ENCODE measurements at regions not wholly inside any gene's neighbourhood (a gene's known extent, or its start where the extent isn't known, plus 50 kb on each side); places are given as distances from the start of the nearest gene placed in this dataset.

GRCh38 chr2:175310813-175311504 is 129.4 kb upstream of the ATP5MC3 start:
- peaks cover 14% of the 10 kb centered on the region for H3K27me3 ChIP-seq (ENCODE audit: control insufficient read depth, insufficient read depth, low read length)
- H3K4me3 ChIP-seq (ENCODE audit: low read length): no peak overlapping the region
- H3K4me1 ChIP-seq (ENCODE audit: control insufficient read depth, insufficient read depth, low read length): no peaks in the 10 kb centered on the region
- no peaks in the 10 kb centered on the region for H3K36me3 ChIP-seq (ENCODE audit: insufficient read depth, low read length)
- no peak overlapping the region for H3K9ac ChIP-seq (ENCODE audit: low read depth, low read length)
- no peak overlapping the region for H3K4me2 ChIP-seq (ENCODE audit: low read length)
- H3K9me3 ChIP-seq (replicated peaks; ENCODE audit: low read length): no peaks in the 10 kb centered on the region

- Histone ChIP-seq H3K27me3 (ENCODE audit: control insufficient read depth, insufficient read depth, low read length) (peaks cover 14% of the 10 kb centered on the region), H3K9me3 (replicated peaks; ENCODE audit: low read length) (no peaks in the 10 kb centered on the region), H3K4me2 (ENCODE audit: low read length) (no peak overlapping the region), H3K4me3 (ENCODE audit: low read length) (no peak overlapping the region), H3K36me3 (ENCODE audit: insufficient read depth, low read length) (no peaks in the 10 kb centered on the region), H3K4me1 (ENCODE audit: control insufficient read depth, insufficient read depth, low read length) (no peaks in the 10 kb centered on the region), H3K9ac (ENCODE audit: low read depth, low read length) (no peak overlapping the region)
These were observed 128.3 kb upstream of the ATP5MC3 start for GRCh38 chr2:175309799-175310198.

- Histone ChIP-seq H3K36me3 (ENCODE audit: insufficient read depth, low read length) (no peaks in the 10 kb centered on the region), H3K9ac (ENCODE audit: low read depth, low read length) (no peak overlapping the region), H3K4me3 (ENCODE audit: low read length) (no peak overlapping the region), H3K9me3 (replicated peaks; ENCODE audit: low read length) (no peaks in the 10 kb centered on the region), H3K4me2 (ENCODE audit: low read length) (no peak overlapping the region), H3K4me1 (ENCODE audit: control insufficient read depth, insufficient read depth, low read length) (no peaks in the 10 kb centered on the region), H3K27me3 (ENCODE audit: control insufficient read depth, insufficient read depth, low read length) (peaks cover 12% of the 10 kb centered on the region)
These were observed 126.5 kb upstream of the ATP5MC3 start for GRCh38 chr2:175308005-175308404.

- H3K4me1 ChIP-seq (ENCODE audit: control insufficient read depth, insufficient read depth, low read length): no peaks in the 10 kb centered on the region
- no peaks in the 10 kb centered on the region for H3K9me3 ChIP-seq (replicated peaks; ENCODE audit: low read length)
- H3K27me3 ChIP-seq (ENCODE audit: control insufficient read depth, insufficient read depth, low read length): peaks cover 11% of the 10 kb centered on the region
- H3K36me3 ChIP-seq (ENCODE audit: insufficient read depth, low read length): no peaks in the 10 kb centered on the region
- no peak overlapping the region for H3K4me3 ChIP-seq (ENCODE audit: low read length)
- H3K4me2 ChIP-seq (ENCODE audit: low read length): no peak overlapping the region
- no peak overlapping the region for H3K9ac ChIP-seq (ENCODE audit: low read depth, low read length)
These were observed 123.0 kb upstream of the ATP5MC3 start for GRCh38 chr2:175304541-175304940.

GRCh38 chr2:175293776-175294175 is 112.3 kb upstream of the ATP5MC3 start:
- no peak overlapping the region for H3K9ac ChIP-seq (ENCODE audit: low read depth, low read length)
- no peaks in the 10 kb centered on the region for H3K9me3 ChIP-seq (replicated peaks; ENCODE audit: low read length)
- no peak overlapping the region for H3K4me3 ChIP-seq (ENCODE audit: low read length)
- no peaks in the 10 kb centered on the region for H3K36me3 ChIP-seq (ENCODE audit: insufficient read depth, low read length)
- H3K4me2 ChIP-seq (ENCODE audit: low read length): no peak overlapping the region
- no peaks in the 10 kb centered on the region for H3K4me1 ChIP-seq (ENCODE audit: control insufficient read depth, insufficient read depth, low read length)
- H3K27me3 ChIP-seq (ENCODE audit: control insufficient read depth, insufficient read depth, low read length): peaks cover 47% of the 10 kb centered on the region

GRCh38 chr2:175293195-175293594 is 111.7 kb upstream of the ATP5MC3 start:
- Histone ChIP-seq H3K27me3 (ENCODE audit: control insufficient read depth, insufficient read depth, low read length) (peaks cover 47% of the 10 kb centered on the region), H3K36me3 (ENCODE audit: insufficient read depth, low read length) (no peaks in the 10 kb centered on the region), H3K4me1 (ENCODE audit: control insufficient read depth, insufficient read depth, low read length) (no peaks in the 10 kb centered on the region), H3K9me3 (replicated peaks; ENCODE audit: low read length) (no peaks in the 10 kb centered on the region), H3K4me3 (ENCODE audit: low read length) (no peak overlapping the region), H3K9ac (ENCODE audit: low read depth, low read length) (no peak overlapping the region), H3K4me2 (ENCODE audit: low read length) (no peak overlapping the region)

- H3K4me3 ChIP-seq (ENCODE audit: low read length): no peak overlapping the region
- no peak overlapping the region for H3K4me2 ChIP-seq (ENCODE audit: low read length)
- peaks cover 28% of the 10 kb centered on the region for H3K27me3 ChIP-seq (ENCODE audit: control insufficient read depth, insufficient read depth, low read length)
- no peaks in the 10 kb centered on the region for H3K9me3 ChIP-seq (replicated peaks; ENCODE audit: low read length)
- H3K9ac ChIP-seq (ENCODE audit: low read depth, low read length): no peak overlapping the region
- H3K4me1 ChIP-seq (ENCODE audit: control insufficient read depth, insufficient read depth, low read length): no peaks in the 10 kb centered on the region
- no peaks in the 10 kb centered on the region for H3K36me3 ChIP-seq (ENCODE audit: insufficient read depth, low read length)
These were observed 101.4 kb upstream of the ATP5MC3 start for GRCh38 chr2:175282886-175283285.

GRCh38 chr2:175282300-175282699 is 100.8 kb upstream of the ATP5MC3 start:
- Histone ChIP-seq H3K9me3 (replicated peaks; ENCODE audit: low read length) (no peaks in the 10 kb centered on the region), H3K4me1 (ENCODE audit: control insufficient read depth, insufficient read depth, low read length) (no peaks in the 10 kb centered on the region), H3K4me2 (ENCODE audit: low read length) (no peak overlapping the region), H3K9ac (ENCODE audit: low read depth, low read length) (no peak overlapping the region), H3K4me3 (ENCODE audit: low read length) (no peak overlapping the region), H3K27me3 (ENCODE audit: control insufficient read depth, insufficient read depth, low read length) (peaks cover 28% of the 10 kb centered on the region), H3K36me3 (ENCODE audit: insufficient read depth, low read length) (no peaks in the 10 kb centered on the region)

GRCh38 chr2:175277772-175278171 is 96.3 kb upstream of the ATP5MC3 start:
- Histone ChIP-seq H3K9ac (ENCODE audit: low read depth, low read length) (no peak overlapping the region), H3K4me1 (ENCODE audit: control insufficient read depth, insufficient read depth, low read length) (no peaks in the 10 kb centered on the region), H3K9me3 (replicated peaks; ENCODE audit: low read length) (no peaks in the 10 kb centered on the region), H3K4me3 (ENCODE audit: low read length) (no peak overlapping the region), H3K27me3 (ENCODE audit: control insufficient read depth, insufficient read depth, low read length) (peaks cover 7% of the 10 kb centered on the region), H3K36me3 (ENCODE audit: insufficient read depth, low read length) (no peaks in the 10 kb centered on the region), H3K4me2 (ENCODE audit: low read length) (no peak overlapping the region)

GRCh38 chr2:175275539-175275938 is 94.0 kb upstream of the ATP5MC3 start:
- Histone ChIP-seq H3K9me3 (replicated peaks; ENCODE audit: low read length) (no peaks in the 10 kb centered on the region), H3K4me1 (ENCODE audit: control insufficient read depth, insufficient read depth, low read length) (no peaks in the 10 kb centered on the region), H3K4me3 (ENCODE audit: low read length) (no peak overlapping the region), H3K4me2 (ENCODE audit: low read length) (no peak overlapping the region), H3K9ac (ENCODE audit: low read depth, low read length) (no peak overlapping the region), H3K27me3 (ENCODE audit: control insufficient read depth, insufficient read depth, low read length) (peaks cover 9% of the 10 kb centered on the region), H3K36me3 (ENCODE audit: insufficient read depth, low read length) (no peaks in the 10 kb centered on the region)

GRCh38 chr2:175259164-175259563 is 77.7 kb upstream of the ATP5MC3 start:
- H3K36me3 ChIP-seq (ENCODE audit: insufficient read depth, low read length): no peaks in the 10 kb centered on the region
- H3K4me3 ChIP-seq (ENCODE audit: low read length): no peak overlapping the region
- H3K9me3 ChIP-seq (replicated peaks; ENCODE audit: low read length): no peaks in the 10 kb centered on the region
- no peak overlapping the region for H3K4me2 ChIP-seq (ENCODE audit: low read length)
- no peak overlapping the region for H3K9ac ChIP-seq (ENCODE audit: low read depth, low read length)
- H3K4me1 ChIP-seq (ENCODE audit: control insufficient read depth, insufficient read depth, low read length): no peaks in the 10 kb centered on the region
- H3K27me3 ChIP-seq (ENCODE audit: control insufficient read depth, insufficient read depth, low read length): peaks cover 3% of the 10 kb centered on the region

- Histone ChIP-seq H3K36me3 (ENCODE audit: insufficient read depth, low read length) (no peaks in the 10 kb centered on the region), H3K27me3 (ENCODE audit: control insufficient read depth, insufficient read depth, low read length) (peaks cover 19% of the 10 kb centered on the region), H3K4me3 (ENCODE audit: low read length) (no peak overlapping the region), H3K9me3 (replicated peaks; ENCODE audit: low read length) (no peaks in the 10 kb centered on the region), H3K9ac (ENCODE audit: low read depth, low read length) (no peak overlapping the region), H3K4me2 (ENCODE audit: low read length) (no peak overlapping the region), H3K4me1 (ENCODE audit: control insufficient read depth, insufficient read depth, low read length) (no peaks in the 10 kb centered on the region)
These were observed 75.5 kb upstream of the ATP5MC3 start for GRCh38 chr2:175256806-175257585.
